OCI-LY3 (cell line): ENCODE measurements at regions not wholly inside any gene's neighbourhood (a gene's known extent, or its start where the extent isn't known, plus 50 kb on each side); places are given as distances from the start of the nearest gene placed in this dataset.
"Not testable (repeated sequence)": the region's sequence is repeated elsewhere in the genome, so short reads cannot be mapped to it uniquely, and the experiment has no call there.

Experiments
- EZH2phosphoT487 ChIP-seq: fragments of 200-600 bp; shearing (Covaris generic); IDR thresholded peaks from 2 replicates; pipeline ENCODE4 v1.6.1; 2018; ENCODE audit warnings: antibody characterized with exemption, mixed run types, low read depth
- TF ChIP-seq, protein P1 (sequence below): fragments of 200-600, 300-600 bp; sonication (generic); IDR thresholded peaks from 2 replicates; pipeline ENCODE4 v1.5.1; 2014; ENCODE audit warnings: antibody characterized with exemption, low read length, low read depth

DNA sequence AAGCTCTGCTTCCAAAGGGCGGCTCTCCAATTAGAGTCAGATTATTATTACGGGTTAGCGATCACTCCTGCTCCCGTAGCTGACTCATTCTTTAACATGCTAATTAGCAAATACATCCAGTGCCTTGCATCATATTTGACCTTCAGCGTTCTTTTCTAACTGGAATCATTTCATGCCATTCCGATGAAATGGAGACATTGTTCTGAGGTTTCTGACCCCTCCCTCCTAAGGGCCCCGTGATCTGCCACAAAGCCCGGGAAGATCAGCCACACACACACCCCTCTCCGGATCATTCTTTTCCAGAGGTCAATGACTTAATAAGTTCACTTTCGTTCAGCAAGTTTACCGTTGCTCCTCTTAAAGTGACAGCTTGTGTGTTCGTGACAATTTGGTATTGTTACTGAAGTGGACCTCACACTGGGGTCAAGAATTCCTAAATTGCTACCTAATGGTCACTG, 200.4 kb downstream of the RTP5 start:
- TF ChIP-seq, protein P1, sequence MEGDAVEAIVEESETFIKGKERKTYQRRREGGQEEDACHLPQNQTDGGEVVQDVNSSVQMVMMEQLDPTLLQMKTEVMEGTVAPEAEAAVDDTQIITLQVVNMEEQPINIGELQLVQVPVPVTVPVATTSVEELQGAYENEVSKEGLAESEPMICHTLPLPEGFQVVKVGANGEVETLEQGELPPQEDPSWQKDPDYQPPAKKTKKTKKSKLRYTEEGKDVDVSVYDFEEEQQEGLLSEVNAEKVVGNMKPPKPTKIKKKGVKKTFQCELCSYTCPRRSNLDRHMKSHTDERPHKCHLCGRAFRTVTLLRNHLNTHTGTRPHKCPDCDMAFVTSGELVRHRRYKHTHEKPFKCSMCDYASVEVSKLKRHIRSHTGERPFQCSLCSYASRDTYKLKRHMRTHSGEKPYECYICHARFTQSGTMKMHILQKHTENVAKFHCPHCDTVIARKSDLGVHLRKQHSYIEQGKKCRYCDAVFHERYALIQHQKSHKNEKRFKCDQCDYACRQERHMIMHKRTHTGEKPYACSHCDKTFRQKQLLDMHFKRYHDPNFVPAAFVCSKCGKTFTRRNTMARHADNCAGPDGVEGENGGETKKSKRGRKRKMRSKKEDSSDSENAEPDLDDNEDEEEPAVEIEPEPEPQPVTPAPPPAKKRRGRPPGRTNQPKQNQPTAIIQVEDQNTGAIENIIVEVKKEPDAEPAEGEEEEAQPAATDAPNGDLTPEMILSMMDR: not testable (repeated sequence)
- TF ChIP-seq EZH2phosphoT487: not testable (repeated sequence)
